ENCODE measurements at regions not wholly inside any gene's neighbourhood (a gene's known extent, or its start where the extent isn't known, plus 50 kb on each side); places are given as distances from the start of the nearest gene placed in this dataset.
A peak's percentile ranks its signal among the peaks of the same experiment; 100 is the strongest.
"Not testable (repeated sequence)": the region's sequence is repeated elsewhere in the genome, so short reads cannot be mapped to it uniquely, and the experiment has no call there.

DNA sequence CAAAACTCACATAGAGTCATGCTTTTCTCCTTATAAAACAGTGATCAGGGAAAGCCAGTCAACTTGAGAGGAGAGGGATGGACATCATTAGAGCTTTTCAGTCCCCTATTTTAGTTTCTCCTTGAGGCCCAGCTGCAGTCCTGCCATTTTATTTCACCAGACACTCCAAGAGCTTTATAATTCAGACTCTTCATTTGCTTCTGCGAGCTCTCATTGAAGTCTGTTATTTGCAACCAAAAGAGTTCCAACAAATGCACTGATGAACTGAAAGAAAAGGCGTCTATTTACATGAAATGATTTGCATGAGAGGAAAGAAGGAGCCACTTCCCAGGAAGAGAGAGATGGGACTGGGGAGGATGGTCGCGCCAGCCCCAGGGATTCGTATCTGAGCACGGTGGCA lies 86.8 kb downstream of the NDUFA12 start:
- DNase-seq (ENCODE audit: low spot score), result no peak

DNA sequence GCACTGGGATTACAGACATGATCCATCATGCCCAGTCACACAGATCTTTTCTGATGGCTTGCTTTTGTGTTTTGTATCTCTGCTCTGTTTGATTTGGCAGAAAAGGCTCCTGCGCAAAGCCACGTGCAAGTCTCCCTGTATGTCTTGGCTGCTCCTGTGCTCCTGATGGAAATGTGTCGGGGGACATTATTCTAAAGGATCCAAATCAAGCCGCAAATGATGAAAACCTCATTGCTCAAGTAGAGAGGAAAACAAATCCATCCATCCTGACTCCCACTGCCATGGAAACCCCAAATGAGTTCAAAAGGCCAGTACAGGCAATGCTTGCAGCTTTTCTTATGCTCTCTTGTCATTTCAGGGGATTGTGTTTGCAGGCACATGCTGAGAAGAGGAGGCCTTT lies 93.8 kb downstream of the NDUFA12 start:
- no peak for DNase-seq (ENCODE audit: low spot score)

DNA sequence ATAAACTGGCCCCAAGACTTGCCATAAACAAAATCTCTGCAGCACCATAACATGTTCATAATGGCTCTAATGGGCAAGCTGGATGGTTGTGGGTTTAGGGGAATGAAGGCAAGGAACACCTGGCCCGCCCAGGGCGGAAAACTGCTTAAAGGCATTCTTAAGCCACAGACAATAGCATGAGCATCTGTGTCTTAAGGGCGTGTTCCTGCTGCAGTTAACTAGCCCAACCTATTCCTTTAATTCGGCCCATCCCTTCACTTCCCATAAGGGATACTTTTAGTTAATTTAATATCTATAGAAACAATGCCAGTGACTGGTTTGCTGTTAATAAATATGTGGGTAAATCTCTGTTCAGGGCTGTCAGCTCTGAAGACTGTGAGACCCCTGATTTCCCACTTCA lies 97.7 kb downstream of the NDUFA12 start:
- DNase-seq (ENCODE audit: low spot score), result not testable (repeated sequence)

DNA sequence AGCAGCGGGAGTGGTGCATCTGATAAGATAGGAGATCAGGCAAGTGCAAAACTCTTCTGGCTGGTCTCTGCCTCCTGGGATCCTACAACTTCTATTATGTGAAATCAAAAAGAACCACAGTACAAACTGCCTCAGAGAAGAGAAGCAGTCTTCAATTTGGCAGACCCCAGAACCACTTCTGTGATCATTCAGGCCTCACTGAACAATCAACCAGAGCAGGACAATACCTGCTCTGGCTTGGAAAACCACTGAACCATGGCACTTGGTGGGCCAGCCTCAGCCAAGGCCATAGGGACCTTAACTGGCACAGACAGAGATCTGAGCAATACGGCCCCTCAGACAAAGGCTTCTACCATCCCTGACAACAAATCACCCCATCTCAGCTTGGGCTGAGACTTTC lies 103.0 kb downstream of the NDUFA12 start:
- no peak for DNase-seq (ENCODE audit: low spot score)

DNA sequence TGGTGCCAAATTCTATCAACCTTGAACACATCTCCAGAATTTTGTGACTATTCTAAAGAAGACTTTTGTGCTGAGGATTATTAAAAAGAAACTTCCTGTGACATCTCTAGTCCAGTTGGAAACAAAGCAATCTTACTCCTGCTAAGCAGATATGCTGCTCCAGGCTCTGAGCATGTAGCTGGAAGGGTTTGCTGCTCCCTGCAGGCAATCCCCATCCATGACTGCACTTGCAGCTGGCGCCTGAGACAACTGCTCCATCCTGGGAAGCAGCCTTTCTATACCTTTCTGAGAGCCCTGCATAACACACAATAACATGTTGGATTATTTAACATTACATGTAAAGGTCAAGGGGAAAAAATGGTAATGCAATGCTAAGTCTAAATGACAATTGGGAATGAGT lies 105.1 kb downstream of the NDUFA12 start:
- DNase-seq (ENCODE audit: low spot score), result no peak

DNA sequence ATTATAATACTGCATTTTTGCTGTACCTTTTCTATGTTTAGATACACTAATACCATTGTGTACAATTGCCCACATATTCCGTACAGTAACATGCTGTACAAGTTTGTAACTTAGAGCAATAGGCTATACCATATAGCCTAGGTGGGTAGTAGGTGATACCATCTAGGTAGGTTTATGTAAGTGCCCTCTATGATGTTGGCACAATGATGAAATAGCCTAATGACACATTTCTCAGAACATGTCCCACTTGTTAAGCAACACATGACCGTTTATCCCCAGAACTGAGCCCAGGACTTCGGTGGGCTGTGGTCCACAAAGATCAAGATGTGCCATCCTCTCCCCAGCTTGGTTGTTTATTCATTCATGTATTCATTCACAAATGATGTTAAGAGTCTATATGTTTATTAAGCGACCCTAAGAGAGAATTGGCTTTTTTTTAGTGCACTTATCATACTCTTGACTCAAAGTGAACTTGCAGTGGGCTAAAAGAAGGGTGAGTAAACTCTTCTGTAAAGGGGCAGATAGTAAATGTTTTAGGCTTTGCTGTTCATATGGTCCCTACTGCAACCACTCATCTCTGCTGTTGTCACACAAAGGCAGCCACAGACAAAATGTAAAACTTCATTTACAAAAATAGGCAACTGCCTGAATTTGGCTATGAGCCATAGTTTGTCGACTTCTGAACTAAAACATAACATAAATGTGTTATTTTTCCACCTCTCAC lies 110.8 kb downstream of the NDUFA12 start:
- no peak for DNase-seq (ENCODE audit: low spot score)

DNA sequence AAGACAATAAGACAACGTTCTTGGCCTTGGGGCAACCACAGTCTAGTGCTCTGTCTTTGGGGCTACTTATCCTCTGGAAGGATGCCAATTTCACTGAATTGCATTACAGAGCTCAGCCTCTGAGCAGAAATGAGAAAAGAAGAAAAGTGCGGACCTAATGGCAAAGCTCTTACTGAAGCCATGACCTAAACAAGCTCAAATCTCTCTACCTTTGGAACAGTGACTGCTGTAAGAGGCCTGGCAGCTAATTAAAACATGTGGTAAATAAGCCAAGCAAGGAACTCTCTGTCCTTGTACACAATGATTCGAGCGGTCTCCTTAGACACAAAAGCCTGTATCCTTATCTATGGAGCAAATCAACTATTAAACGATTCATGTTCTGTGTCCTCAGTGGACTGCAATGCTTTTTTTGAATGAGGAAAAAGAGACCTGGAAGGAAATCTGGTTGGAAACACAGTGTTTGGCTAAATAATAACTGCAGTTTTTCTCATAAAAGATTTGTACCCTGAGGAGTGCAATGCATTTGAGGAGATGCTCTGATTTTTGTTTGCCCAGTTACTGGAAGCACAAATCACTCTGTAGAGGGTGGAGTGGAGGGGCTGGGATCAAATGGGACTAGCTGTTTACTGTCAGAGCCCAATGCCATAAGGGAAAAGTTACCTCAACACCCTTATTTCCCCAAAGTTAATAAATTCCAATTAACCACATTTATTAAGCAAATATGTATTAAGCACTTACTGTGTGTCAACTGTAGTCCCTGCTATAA lies 113.9 kb downstream of the NDUFA12 start:
- DNase-seq (ENCODE audit: low spot score), result no peak

DNA sequence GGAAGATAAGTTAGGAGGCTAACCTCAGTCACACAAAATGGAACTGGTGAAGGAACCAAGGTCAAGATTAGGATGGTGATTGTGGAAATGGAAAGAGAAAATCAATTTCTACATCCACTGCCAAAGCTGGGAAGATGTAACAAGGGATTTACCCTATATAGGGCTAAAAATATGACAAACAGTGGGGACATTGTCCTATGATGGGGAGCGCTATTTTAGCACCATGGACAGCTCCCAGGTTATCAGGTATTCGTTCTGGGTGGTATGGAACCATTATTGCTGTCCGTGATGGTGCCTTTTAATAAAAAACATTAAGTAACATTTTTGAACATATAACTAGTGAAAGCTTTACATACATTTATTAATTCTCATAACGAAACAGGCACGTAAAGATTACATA lies 124.0 kb downstream of the NDUFA12 start:
- peak; percentile 11 for DNase-seq (ENCODE audit: low spot score)

DNA sequence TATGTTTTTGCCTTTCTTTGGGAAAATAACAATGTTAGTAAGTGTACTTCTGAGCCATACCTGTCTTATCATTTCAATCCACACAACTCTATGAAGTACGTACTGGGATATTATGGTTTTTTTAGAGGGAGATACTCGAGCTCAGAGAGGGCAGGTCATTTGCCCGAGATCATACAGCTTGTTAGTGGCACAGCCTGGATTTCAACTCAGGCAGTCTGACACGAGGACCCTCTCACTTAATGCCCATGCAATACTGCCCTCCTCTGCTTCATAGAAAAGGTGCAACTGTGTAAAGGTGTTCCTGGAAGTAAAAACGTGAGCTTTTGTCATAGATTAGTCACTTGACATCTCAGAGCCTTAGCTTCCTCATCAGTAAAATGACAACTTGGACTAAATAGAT lies 128.0 kb downstream of the NDUFA12 start:
- DNase-seq (ENCODE audit: low spot score), result peak; percentile 4

DNA sequence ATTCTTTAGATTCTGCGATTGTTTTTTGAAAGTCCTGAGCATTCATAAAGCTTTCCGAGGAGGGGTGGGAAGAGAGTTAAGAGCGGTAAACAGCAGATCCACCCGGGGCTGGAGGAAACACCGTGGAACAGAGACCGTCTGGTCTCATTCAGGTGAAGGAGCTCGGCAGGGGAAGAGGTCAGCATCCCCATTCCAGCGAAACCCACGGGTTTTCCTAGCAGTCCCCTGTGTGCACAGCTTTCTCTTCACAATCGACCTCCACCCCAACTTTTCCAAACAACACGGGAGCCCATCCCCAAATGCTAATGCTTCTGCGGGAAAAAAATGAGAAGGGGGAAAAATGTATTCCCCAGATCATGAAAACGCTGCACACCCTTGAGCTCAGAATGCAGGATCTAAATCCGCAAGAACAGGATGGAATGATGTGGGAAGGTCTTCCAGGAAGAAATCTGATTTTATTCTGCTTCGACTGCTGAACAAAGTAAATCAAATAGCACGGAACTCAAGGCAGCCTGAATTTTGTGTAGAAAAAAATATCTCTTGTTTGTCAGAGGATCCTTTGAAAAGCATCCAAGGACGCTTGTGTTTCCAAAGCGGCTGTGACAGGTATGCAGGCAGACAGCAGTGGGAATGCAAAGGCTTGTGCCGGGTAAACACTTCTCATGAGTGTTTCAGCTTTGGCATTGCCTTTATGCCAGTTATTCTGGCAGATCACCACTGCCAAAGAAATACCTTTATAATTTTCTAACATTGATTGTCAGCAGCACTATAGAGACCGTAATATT lies 128.8 kb downstream of the NDUFA12 start:
- DNase-seq (ENCODE audit: low spot score), result no peak

DNA sequence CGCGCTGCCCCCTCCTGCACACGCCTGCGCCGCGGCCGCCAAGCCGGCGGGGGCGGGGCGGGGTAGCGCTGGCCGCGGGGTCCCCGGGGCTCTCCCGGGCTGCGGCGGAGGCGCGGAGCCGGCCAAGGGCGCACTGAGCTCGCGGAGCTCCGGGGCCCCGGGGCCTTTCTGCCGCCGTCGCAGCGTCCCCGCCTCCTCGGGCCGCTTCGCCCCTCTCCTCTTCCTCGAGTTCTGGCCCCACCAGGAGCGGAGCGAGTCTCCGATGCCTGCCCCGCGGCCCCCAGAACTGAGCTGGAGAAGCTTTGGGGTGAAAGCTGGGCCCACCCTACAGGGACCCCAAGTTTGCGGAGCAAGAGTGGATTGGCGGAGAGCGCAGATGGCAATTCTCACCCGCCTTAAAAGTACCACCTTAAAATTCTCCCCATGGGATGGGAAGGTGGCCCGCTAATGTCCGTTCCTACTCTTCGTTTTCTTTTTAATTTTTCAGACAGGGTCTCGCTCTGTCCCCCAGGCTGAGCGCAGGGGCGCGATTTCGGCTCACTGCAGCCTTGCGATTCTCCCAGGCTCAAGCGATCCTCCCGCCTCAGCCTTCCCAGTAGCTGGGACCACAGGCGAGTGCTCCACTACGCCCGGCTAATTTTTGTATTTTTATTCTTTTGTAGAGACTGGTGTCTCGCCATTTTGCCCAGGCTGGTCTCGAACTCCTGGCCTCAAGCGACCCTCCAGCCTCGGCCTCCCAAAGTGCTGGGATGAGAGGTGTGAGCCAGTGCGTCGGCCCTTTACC lies 129.6 kb downstream of the NDUFA12 start:
- no peak for DNase-seq (ENCODE audit: low spot score)

DNA sequence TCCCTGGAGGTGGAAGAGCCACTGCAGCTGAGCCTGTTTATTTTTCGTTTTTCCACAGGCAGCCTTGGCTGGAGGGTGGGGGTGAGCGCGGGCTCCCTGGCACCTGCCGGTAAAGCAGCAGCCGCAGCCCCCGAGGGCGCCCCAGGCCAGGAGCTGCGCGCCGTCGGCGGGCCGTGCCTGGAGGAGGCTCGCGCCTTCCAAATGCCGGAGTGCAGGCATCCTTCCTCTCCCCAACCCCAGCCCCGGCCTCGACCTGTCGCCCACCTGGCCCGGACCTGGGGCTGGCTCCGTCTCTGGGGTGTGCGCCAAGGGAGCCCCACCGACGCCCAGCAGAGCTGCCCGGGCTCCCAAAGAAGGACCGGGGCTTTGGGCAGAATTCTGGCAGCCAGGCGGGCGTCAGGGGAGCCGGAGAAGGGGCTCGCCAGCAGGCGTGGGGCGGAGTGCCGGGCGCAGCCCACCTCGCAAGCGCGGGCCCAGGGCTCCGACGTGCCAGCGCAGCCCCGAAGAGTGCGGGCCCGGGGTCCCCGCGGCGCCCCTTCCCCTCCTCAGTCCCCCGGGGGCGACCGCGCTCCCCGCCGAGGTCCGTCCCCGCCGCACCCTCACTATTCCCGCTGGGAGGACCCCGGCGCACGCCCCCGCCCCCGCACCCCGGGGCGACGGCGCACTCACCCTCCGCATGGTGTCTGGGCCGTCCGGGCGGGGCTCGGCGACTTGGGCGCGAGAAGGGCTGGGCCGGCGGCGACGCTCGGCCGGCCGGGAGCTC lies 130.3 kb downstream of the NDUFA12 start:
- DNase-seq (ENCODE audit: low spot score), result no peak

DNA sequence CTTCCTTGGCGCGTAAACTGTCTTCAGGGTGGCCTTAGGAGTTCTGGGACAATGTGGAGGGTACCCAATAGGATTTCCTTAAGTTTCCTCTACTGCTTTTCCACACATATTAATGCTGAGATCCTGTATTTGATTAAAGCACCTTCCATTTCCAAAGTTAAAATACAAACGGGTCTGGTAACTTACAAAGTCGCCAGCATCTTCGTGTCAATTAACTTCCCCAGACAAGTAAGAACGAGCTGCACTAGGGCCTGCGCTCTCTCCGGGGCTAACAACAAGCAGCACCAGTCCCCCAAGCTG lies 130.9 kb downstream of the NDUFA12 start:
- DNase-seq (ENCODE audit: low spot score), result no peak

DNA sequence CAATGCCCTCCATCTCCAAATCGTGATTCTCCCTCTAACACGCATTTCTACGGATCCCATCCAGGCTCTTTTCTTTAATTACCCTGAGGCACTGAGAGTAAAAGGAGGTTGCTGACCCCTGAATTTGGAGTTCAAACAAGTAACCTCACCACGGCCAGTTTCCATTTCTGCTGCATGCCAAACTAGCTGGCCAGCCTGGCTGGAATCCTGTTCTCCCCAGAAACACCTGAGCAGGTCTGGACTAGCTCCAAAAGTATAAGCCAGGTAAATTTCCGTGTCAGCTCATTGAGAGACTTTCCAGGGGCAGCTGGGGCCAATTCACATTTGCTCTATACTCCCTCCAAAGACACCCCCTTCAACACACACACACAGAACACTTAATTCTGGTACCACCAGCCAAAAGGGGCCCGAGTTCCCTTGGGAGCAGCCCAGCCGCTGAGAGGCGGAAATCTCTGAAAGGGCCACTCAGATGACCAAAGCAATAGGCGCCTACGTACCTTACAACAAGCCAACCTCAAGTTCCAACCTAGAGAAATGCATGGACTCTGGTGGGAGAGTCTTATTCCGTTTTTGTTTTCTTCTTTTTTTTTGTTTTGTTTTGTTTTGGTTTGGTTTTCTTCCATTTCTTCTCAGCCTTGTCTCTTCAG lies 131.4 kb downstream of the NDUFA12 start:
- DNase-seq (ENCODE audit: low spot score), result no peak

DNA sequence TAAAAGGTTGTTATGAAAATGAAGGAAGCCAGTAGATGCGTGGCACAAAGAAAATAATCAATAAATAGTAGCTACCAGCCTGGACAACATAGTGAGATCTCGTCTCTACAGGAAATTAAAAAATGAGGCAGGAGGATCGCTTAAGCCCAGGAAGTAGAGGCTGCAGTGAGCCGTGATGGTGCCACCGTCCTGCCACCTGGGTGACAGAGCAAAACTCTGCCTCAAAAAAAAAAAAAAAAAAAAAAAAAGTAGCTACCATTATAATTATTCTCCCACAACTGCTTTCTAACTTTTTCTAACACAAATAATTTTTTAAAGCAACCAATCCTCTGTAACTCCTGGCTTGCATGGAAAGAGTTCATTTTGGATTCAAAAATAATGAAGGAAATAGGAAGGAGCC lies 133.0 kb downstream of the NDUFA12 start:
- DNase-seq (ENCODE audit: low spot score), result no peak

DNA sequence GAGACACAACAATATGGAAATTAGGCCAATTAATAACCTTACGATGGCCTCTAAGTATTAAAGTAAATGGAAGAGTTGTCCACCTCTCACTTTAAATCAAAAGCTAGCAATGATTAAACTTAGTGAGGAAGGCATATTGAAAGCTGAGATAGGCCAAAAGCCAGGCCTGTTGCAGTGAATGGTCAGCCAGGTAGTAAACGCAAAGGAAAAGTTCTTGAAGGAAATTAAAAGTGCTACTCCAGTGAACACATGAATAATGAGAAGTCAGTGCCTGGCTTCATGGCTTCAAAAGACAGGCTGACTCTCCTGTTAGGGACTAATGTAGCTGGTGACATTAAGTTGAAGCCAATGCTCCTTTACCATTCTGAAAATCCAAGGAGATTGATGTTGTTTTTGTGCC lies 135.3 kb downstream of the NDUFA12 start:
- DNase-seq (ENCODE audit: low spot score), result no peak

DNA sequence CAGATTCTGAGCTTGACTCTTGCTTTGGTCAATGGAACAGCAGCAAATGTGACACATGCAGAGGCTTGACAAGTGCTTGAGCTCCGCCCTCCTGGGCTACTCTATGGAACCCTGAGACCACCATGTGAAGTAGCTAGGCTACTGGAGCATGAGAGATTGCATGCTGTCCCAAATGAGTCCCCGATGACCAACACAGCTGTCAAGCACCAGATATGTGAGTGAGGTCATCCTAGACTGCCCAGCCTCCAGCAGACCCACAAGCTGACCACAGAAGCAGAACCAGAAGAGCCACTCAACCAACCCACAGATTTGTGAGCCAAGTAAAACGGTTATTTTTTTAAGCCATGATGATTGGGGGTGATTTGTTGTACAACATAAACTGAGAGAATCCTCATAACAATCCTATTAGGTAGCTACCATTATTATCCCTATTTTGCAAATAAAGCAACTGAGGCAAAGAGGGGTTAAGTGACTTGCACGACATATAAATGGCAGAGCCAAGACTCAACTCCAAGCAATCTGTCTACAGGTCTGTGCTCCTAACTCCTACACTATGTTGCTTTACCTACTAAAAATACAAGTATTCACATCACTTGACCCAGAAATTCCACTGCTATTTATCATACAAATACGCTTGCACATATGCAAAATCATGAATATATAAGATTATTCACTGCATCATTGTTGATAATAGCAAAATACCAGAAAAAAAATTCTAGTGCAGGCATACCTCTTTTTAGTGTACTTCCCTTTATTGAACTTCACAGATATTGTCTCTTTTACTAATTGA lies 136.2 kb downstream of the NDUFA12 start:
- DNase-seq (ENCODE audit: low spot score), result no peak

DNA sequence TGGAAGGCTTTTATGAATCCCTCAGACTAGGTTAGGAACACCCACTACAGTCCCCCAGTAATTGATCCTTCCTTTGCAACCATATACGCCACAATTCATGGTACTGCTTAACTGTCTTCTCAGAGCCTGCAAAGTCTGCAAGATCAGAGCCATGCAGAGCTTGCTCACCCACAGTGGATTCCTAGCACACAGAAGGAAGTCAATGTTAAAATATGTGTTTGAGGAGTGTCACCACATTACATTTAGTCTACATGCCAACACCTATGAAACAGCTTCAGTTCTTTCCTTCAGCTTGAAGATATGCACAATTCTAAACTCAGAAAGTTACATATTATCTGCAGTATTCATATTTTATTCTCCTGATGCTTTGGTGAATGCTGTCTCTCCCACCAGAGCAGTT lies 138.5 kb downstream of the NDUFA12 start:
- no peak for DNase-seq (ENCODE audit: low spot score)

DNA sequence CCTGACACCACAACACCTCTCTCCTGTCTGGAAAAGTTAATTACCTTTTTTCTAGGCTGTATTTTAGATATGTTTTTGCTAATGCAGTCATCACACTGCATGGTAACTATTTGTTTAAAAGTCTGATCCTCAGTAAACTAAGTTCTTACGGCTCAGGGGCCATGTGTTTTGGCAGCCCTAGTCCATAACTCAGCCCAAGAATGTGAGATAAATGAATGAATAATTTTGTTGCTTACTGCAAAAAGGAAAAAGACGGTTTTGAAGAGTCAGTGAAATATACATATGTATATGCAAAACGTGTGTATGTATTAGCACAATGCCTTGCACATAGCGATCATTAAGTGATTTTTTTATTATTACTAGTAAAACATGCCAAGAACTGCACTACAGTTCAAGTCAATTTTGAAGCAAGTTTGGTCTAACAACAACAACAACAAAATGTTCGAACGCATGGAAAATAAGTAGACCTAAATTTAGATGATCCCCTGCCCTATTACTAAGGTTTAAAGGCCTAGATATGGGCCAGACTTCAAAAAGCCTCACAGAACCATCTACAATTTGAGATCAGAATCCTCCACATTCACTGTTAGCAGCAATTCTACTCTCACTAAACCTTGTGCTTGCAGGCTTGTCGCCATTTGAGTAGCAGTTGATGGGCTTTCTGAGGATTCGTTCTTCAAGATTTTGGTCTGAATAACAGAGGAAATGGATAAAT lies 140.0 kb downstream of the NDUFA12 start:
- DNase-seq (ENCODE audit: low spot score), result no peak

Measured in A172 (cell line).